Ovary (tissue), 3 donors: ENCODE measurements at regions not wholly inside any gene's neighbourhood (a gene's known extent, or its start where the extent isn't known, plus 50 kb on each side); places are given as distances from the start of the nearest gene placed in this dataset.

Experiments
- CTCF ChIP-seq, 3 donors: fragments of 450-650 bp in 2 of 3; fragments of 200-600 bp in 1 of 3; IDR thresholded peaks; one replicate each; pipeline versions ENCODE4 v1.5.1 to v1.8.0; 2016 to 2022; ENCODE audit warnings: antibody characterized with exemption in 3 of 3, mild to moderate bottlenecking in 1 of 3
- POLR2A ChIP-seq: fragments of 450-650 bp; IDR thresholded peaks from one replicate; pipeline ENCODE4 v1.6.1; 2017; ENCODE audit warnings: antibody characterized with exemption, mild to moderate bottlenecking, moderate library complexity
- donor health status: DM: no; HTN: no; CAD: no.

- TF ChIP-seq CTCF (IDR thresholded peaks at IDR 0.05) (no peak), POLR2A (no peak)
Observed at GRCh38 chr6:21741221-21742109, 147.9 kb downstream of the SOX4 start.
